DMS114 treated with DMSO at 0.1 percent for 48 hours (cell line): ENCODE measurements at regions not wholly inside any gene's neighbourhood (a gene's known extent, or its start where the extent isn't known, plus 50 kb on each side); places are given as distances from the start of the nearest gene placed in this dataset.
"Not testable (repeated sequence)": the region's sequence is repeated elsewhere in the genome, so short reads cannot be mapped to it uniquely, and the experiment has no call there.

Experiments used
- DNase-seq: peaks from one replicate; lab custom pipeline; 2025; ENCODE audit not compliant: unreplicated experiment; lab: John Stamatoyannopoulos, UW

DNA sequence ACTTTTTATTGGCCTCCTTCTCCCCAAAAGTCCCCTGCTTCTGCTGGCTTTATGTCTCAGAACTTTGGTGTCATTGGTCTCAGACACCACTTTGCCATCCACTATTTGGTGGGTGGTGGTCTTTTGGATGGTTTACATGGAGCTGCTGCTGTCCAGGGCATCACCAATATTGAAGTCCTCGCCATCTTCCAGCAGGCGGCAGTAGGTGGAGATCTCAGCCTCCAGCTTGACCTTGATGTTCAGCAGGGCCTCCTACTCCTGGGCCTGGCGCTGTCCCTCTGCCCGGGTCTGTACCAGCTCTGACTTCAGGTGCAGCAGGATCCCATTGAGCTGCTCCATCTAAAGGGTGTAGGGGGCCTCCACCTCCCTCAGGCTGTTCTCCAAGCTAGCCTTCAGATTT lies 148.4 kb upstream of the FOXA2 start:
- no peak for DNase-seq

DNA sequence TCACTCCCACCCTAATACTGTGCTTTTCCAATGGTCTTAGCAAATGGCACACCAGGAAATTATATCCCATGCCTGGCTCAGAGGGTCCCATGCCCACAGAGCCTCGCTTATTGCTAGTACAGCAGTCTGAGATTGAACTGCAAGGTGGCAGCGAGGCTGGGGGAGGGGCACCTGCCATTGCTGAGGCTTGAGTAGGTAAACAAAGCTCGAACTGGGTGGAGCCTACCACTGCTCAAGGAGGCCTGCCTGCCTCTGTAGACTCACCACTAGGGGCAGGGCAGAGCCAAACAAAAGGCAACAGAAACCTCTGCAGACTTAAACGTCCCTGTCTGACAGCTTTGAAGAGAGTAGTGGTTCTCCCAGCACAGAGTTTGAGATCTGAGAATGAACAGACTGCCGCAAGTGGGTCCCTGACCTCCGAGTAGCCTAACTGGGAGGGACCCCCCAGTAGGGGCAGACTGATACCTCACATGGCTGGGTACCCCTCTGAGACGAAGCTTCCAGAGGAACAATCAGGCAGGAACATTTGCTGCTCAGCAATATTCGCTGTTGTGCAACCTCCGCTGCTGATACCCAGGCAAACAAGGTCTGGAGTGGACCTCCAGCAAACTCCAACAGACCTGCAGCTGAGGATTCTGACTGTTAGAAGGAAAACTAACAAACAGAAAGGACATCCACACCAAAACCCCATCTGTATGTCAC lies 150.7 kb upstream of the FOXA2 start:
- not testable (repeated sequence) for DNase-seq

DNA sequence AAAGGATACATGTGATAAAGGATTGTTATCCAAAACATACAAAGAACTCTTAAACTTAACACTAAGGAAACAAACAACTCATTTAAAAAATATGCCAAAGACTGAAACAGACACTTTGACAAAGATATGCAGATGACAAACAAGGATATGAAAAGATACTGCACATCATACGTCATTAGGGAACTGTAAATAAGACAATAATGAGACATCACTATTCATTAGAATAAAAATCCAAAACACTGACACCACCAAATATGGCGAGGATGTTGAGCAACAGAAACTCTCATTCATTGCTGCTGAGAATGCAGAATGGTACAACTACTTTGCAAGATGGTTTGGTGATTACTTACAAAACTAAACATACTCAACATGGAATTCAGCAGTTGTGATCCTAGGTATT lies 156.5 kb upstream of the FOXA2 start:
- no peak for DNase-seq

DNA sequence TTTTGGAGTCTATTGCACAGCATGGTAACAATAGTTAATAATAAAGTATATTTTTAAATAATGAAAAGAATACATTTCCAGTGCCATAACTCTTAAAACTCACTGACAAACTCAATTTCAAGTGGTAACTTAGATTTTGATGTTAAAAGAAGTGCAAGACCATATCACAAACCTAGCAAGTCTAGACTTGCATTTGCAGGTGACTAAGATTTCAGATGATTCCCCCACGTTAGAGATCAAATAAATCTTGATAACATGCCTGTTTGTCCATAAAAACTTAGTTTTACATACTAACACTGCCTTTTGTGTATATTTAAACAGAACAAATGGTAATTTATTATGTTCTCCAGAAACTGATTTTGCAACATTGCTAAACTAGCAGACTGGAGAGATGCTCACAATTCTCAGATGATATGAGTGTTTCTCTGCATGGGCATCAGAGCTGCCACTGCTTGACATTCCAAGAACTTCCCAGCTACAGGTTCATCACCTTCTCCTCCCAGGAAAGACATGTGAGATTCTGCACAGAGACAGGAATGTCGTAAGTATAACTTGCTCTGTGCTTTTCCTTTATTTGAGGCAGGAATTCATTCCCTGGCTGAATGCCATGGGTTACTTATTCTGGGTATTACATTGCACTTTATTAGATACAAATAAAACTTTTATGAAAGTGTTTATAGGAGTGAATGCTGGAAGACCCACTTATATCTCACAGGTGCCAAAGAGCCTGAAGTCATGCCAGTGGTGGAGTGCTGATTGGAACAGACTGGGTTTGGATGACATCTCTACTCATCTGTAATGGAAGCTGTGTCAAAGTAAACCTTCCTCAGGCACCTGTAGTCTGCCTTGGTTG lies 160.2 kb upstream of the FOXA2 start:
- DNase-seq, result no peak

DNA sequence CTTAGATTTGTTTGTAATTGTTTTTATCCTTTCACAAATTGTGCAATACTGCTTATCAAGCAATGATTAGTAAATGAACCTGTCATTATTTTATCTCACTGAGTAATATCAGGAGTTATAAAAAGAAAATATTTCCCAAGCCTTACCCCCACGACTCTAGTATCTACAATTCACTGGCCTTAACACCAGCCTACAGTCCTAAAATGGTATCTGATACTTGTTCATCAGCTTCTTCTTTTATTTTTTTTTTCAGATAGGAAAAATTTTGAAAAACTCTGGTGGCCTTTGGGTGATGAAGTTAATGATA lies 160.8 kb upstream of the FOXA2 start:
- DNase-seq, result no peak

DNA sequence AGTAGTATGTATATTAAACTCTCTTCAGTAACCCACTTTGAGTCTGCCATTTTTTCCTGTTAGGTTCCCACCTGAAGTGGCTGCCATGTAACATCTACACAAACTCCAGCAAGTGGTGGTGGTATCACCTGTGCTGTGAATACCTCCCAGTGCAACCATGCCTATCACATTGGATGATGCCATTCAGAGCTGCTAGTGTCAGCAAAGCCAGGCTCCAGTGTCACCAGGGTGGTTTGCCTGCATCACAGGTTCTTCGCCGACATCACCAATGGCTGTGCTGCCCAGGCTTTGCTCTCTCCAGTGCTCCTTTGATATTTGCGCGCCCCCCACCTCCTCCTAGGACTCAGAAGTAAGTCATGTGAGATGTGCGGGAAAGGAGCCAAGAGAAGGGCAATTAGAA lies 162.6 kb upstream of the FOXA2 start:
- no peak for DNase-seq

DNA sequence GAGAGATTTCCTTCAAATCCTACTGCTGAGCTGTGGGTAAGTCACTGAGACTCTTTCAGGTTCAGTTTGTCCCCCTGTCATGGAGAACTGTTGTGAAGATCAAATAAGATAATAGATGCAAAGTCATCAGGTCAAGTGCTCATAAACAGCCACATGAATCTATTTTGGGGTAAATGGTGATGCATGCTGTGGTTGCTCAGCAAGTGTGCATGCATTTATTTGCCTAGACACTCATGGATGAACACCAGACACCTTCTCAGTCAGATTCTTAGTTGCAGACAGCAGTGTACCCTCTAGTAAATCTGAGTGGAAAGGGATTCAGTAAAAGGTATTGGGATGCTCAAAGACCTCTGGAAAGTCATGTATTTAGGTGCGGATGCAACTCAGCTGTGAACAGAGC lies 168.0 kb upstream of the FOXA2 start:
- no peak for DNase-seq

DNA sequence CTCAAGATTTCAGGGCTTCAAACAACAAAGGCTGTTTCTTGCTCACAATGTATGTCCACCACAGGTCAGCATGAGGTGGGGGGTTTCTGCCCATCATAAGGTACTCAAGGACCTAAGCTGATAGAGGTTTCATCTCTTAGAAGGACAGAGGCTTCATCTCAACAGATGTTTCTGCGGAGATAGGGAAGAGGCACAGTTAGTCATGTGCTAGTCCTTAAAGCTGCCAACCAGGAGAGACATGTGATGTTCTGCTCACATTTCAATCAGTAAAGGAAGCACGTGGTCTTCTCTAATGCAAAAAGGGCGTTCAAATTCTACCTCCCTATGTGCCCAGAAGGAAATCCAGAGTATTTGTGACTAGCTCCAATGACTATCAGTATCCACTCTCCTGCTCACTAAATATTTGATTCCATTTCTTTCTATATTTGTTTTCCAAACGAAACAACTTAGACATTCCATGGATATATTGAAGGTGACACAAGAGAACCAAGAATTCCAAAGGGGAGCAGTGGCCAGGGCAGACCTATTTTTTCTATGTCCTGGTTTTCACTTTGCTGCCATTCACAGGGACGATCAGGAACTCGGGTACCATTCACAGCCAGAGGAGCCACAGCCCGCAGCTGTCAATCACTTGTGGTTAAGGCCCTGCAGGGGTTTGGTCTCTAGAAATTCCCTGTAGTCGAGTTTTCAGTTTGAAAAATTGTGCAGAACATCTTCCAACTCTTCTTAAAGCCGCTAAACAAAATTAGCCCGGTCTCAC lies 173.2 kb upstream of the FOXA2 start:
- DNase-seq, result no peak

DNA sequence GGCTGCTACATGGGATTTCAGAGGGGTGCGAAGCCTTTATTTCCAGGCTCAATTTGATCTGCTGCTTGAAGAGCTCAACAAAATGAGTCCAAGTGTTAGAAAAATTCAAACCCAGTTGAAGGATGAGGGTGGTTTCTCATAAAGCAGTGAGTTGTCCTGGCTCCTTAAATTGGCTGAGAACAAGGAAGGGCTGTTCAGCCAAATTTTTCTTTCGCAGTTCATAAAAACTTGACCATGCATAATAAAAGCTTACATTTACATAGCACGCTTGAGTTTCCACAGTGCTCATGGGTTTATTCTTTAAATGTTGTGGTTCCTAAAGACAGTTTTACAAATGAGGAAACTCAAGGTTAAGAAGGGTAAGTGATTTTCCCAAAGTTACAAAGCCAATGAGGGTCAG lies 174.4 kb upstream of the FOXA2 start:
- no peak for DNase-seq

DNA sequence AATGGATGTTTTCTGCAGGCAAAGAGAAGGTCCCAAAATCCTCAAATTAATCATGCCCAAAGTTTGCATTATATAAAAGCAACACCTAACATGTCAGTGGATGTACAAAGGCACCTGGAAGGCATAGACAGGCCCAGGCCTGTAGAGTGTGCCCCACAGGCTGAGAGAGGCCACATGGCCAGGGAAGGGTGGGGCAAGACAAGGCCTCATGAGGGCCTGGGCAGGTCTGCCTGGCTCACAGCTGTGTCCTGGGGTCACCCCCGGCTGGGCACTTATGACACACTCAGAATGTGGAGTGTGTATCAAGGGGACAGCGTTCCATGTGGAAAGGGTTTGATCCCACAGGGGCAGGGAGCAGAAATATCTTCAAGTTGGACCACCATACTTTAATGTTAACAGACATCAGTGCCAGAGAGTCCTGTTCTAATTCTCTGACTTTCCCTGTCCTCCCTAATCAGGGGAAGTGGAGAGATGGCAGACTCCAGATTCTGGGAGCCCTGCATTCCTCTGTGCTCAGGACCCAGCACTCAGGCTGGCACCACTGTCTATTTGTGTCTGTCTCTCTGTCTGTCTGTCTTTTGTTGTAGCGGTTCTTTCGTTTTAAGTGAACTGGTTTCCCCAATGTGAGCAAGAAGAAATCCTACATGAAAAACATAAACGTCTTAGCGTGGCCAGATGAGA lies 178.3 kb upstream of the FOXA2 start:
- no peak for DNase-seq

DNA sequence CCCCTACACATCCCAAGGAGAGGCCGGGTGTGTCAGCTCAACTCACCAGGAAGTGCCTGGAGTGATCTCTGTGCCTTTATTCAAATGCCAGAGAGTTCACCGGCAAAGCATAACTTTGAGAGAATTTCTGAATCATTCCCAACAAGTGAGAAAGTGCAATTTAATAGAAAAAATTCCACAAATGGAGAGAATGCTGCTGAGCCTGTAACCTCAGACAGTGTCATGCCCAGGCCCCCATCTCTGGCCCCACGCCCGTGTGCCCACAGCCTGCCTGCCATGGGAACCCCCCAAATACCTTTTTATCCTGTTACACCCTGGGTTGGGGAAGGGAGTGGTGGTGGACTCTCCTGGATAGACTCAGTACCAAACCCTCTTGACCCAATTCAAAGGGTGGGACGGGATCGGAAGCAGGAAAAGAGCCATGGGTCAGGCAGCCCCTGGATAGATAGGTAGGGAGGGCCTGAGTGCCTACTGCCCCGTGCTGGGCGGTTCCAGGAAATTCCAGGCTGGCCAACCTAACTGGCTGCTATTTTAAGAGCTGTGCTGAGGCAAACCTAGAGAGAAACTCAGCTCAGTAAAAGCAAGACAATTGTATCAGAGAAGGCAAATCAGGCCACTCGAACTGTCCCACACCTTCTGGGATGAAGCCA lies 179.0 kb upstream of the FOXA2 start:
- DNase-seq, result no peak

DNA sequence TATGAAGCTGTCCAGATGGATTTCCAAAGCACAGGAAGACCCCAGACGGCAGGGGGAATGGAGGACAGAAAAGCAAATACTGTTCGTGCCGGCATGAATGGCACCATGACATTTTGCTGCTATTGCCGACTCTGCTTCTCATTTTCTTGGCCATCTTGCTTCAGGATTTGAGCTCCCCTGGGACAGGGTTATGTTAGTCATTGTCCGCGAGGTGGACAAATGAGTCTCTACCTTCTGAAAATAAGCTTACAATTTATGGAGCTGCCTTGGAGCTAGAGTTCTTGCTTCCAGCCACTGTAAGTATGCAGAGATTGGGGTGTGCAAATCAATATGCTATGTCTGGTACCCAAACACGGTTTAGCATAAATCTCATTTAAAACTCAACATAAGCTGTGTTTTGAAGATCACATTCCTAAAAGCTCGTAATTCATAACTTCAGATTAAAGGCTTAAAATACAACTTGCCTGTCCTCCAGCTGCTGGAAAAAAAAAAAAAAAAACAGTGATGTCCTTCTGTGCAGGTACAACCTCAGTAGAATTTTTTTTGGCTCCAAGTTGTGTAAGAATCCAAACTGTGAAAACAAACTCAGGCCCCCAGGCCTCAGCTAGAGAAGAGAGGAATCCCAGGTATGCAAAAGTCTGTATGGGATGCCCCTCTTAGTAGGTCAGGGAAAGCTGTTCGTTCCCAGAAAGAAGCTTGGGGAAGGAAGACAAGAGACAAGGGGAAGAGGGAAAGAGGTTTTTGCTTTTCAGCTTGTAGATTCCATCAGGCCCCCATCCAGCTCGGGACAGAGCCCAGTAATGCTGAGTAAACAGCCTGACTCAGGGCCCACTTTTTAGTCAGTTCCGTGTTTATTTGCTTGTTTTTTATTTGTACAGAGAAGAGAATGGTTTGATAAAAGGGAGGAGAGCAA lies 184.2 kb upstream of the FOXA2 start:
- no peak for DNase-seq

DNA sequence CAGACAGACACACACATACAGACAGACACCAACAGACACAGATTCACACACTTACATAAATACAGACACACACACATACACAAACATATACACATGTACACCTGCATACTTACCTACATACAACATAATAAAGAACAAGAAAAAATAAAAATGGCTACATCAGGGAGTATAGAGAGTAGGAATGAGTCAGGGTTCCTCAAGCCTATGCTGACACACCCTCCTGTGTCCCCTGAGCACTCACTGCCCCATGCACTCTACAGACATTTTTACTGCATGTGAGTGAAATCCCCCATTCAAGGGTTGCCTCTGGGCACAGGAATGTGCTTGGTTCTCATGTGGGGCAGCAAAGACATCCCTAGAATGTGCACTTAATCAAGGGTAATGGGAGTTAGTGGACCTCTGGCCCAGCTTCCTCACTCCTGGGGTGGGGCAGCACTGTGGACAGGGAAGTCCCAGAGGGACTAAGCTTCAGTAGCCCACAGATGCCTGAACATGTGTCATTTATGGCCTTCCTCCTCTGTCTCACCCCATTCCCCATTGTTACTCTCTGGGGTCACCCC lies 185.9 kb upstream of the FOXA2 start:
- no peak for DNase-seq

DNA sequence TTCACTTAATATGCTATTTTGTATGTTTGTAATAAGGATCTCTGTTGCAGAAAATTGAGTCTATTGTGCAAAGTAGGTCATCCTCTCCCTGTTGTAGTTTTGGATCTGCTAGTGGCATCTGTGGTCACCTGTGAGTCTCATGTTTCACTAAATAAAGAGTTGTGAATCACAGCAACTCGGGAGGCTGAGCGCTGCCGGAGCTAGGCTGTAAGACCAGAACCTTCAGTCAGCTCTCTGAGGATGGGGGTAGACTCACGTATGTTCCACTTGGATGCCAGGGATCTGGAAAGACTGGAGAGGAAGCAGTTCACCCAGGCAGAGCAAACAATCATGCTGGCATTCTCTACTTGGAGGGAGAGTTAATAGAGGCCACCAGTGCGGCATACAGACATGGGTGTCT lies 187.3 kb upstream of the FOXA2 start:
- DNase-seq, result no peak

DNA sequence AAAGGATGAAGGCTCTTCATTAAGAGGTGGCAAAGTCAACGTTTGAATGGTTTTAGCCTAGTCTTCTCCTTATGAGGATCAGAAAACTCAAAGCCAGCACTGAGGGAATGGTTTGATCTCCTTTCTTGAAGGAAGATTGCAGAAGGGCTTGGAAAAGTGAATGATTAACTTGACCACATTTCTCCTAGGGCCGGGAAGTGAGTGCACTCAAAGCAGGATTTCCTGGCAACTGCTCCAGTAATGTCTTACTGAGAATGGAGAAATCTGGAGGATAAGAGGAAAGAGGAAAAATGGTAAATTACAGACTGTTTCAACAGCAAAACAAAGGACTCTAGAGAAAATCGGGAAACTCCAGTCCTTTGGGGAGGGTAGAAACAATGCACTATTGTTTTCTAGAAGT lies 189.0 kb upstream of the FOXA2 start:
- DNase-seq, result no peak

DNA sequence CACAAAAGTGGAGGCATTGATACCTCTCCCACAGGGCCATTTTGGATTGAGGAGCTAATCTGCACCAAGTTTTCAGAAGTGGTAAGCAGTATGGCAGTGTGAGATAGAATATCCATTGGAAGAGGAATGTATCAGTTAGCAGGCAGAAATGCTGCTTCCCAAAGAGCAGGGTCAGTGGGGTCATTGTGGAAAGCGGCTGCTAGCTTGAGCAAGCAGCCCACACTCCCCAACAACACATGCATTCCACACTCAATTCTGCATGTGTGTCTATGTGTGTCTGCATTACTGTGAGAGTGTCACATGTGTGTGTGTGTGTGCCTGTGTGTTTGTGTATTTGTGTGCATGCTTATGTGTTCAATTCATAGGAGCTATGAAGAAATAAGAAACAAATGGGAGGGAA lies 190.9 kb upstream of the FOXA2 start:
- DNase-seq, result no peak

DNA sequence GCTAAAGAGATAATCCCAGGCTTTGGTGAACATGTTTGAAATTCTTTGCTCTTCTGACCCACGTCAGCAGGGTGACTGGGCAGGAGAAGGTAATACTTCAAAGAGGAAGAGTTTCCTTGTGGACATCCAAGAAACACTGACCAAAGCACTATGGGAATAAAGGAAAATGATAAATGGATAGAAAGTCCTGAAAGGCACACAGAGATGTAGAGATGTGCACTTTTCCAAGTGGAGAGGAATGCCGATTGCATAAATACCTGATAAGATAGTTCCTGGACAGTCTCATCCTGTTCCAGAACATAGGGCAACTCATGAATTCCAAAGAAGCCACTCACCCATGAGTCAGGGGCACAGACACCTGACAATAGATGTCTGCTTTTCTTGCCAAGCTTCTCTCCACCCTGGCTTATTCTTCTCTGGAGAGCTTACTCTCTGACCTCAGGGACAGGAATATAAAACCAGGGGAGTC lies 191.3 kb upstream of the FOXA2 start:
- no peak for DNase-seq

DNA sequence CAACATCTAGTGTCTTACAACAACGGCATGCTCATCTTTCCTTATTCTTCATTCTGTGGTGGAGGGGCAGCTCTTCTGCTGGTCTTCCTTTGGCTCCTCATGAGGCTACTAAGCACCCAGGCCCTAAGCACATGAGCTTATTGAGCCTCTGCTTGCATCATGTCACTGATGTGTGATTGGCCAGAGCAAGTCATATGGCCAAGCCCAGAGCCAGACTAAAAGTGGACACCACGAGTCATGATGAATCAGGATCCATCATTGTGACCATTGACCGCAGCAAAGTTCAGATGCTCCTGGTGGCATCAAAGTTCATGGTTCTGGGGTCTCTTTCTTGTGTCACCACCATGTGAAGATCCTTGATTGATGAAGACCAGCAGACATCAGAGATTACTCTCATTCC lies 192.0 kb upstream of the FOXA2 start:
- no peak for DNase-seq

DNA sequence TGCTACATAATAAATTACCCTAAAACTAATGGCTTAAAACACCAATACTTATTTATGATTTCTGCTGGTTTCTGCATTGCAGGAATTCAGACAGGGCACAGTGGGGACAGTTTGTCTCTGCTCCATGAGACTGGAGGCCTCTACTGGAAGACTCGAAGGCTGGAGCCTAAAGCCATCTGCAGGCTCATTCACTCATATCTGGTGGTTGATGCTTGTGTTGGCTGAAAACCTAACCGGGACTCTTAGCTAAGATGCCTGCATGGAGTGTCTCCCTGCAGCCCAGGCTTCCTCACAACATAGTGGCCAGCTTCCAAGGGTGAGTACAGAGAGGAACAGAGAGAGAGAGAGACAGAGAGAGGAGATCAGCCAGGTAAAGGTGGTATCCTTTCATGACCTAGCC lies 195.5 kb upstream of the FOXA2 start:
- DNase-seq, result no peak

DNA sequence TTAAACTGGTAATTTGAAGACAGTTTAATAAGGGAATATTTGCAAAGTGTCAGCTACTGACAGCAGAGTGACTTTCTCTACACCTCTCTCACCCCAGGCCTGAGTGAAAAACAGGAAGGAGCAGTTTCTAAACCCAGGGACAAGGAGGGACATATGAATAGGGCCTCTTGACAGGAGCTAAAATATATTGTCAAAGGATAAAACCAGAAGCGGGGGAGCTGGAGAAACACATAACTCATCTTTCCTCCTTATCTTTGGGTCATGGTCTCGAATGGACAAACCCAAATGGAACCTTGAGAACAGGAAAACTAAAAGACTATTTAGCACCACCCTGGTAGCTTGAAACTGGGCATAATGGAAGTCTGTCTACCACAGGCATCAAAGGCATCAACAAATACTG lies 197.5 kb upstream of the FOXA2 start:
- no peak for DNase-seq
